PFSK-1 (cell line): ENCODE measurements at regions not wholly inside any gene's neighbourhood (a gene's known extent, or its start where the extent isn't known, plus 50 kb on each side); places are given as distances from the start of the nearest gene placed in this dataset.

ENCODE experiments used
- FOXP2 ChIP-seq: optimal IDR thresholded peaks from 2 replicates; pipeline ENCODE3; 2011; ENCODE audit warnings: borderline replicate concordance, control low read depth, inconsistent platforms; ENCODE audit not compliant: insufficient read depth; ENCODE audit errors: extremely low read length, extremely low read depth
- POLR2AphosphoS5 ChIP-seq: IDR thresholded peaks from 2 replicates; pipeline ENCODE4 v1.6.1; 2012; ENCODE audit warnings: low read depth, mild to moderate bottlenecking, control low read depth, low read length, moderate library complexity
- SIN3A ChIP-seq: IDR thresholded peaks from 2 replicates; pipeline ENCODE4 v1.6.1; 2012; ENCODE audit warnings: mild to moderate bottlenecking, low read length, moderate library complexity, borderline replicate concordance; ENCODE audit not compliant: insufficient read depth
- TAF1 ChIP-seq: IDR thresholded peaks from 2 replicates; pipeline ENCODE4 v1.6.1; 2012; ENCODE audit warnings: low read length, control low read depth, borderline replicate concordance; ENCODE audit not compliant: insufficient read depth
- TF ChIP-seq, protein P1 (sequence below), 2 experiments: IDR thresholded peaks; 2 replicates each; pipeline versions ENCODE4 v1.6.1 to v1.8.0; 2011 to 2012; ENCODE audit warnings: low read depth in 2 of 2, low read length in 2 of 2, control low read depth in 1 of 2, inconsistent platforms in 1 of 2, mild to moderate bottlenecking in 1 of 2, moderate library complexity in 1 of 2; ENCODE audit not compliant: insufficient read depth in 1 of 2

DNA sequence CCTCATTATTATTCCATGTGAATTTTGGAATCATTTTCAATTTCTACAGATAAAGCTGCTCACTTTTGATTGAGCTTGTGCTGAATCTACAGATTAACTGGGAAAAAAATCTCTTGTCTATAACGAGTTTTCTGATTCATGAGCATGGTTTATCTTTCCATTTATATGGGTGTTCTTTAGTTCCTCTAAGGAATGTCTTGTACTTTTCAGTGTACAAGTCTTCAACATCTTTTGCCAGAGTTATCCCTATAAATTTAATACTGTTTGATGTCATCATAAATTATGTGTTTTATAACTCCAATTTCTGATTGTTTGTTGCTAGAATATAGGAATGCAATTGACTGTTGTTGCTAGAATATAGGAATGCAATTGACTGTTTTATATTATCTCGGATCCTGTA is 533.8 kb downstream of the OLFM4 start:
- no peak for TF ChIP-seq POLR2AphosphoS5
- TF ChIP-seq SIN3A: no peak
- TF ChIP-seq, protein P1, sequence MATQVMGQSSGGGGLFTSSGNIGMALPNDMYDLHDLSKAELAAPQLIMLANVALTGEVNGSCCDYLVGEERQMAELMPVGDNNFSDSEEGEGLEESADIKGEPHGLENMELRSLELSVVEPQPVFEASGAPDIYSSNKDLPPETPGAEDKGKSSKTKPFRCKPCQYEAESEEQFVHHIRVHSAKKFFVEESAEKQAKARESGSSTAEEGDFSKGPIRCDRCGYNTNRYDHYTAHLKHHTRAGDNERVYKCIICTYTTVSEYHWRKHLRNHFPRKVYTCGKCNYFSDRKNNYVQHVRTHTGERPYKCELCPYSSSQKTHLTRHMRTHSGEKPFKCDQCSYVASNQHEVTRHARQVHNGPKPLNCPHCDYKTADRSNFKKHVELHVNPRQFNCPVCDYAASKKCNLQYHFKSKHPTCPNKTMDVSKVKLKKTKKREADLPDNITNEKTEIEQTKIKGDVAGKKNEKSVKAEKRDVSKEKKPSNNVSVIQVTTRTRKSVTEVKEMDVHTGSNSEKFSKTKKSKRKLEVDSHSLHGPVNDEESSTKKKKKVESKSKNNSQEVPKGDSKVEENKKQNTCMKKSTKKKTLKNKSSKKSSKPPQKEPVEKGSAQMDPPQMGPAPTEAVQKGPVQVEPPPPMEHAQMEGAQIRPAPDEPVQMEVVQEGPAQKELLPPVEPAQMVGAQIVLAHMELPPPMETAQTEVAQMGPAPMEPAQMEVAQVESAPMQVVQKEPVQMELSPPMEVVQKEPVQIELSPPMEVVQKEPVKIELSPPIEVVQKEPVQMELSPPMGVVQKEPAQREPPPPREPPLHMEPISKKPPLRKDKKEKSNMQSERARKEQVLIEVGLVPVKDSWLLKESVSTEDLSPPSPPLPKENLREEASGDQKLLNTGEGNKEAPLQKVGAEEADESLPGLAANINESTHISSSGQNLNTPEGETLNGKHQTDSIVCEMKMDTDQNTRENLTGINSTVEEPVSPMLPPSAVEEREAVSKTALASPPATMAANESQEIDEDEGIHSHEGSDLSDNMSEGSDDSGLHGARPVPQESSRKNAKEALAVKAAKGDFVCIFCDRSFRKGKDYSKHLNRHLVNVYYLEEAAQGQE (IDR thresholded peaks at IDR 0.05; ENCODE audit: insufficient read depth in 1 of 2, low read depth in 2 of 2, low read length in 2 of 2): no peak
- TF ChIP-seq TAF1: no peak
- no peak for TF ChIP-seq FOXP2
